NCI-H446 (cell line): ENCODE measurements at regions not wholly inside any gene's neighbourhood (a gene's known extent, or its start where the extent isn't known, plus 50 kb on each side); places are given as distances from the start of the nearest gene placed in this dataset.

Source experiments
- DNase-seq, 2 experiments: peaks; one replicate each; lab custom pipeline; 2025; lab: John Stamatoyannopoulos, UW

GRCh38 chr1:22376546-22376945 is 75.1 kb upstream of the ZBTB40 start:
- no peak for DNase-seq

GRCh38 chr1:22376976-22377375 is 74.7 kb upstream of the ZBTB40 start:
- no peak for DNase-seq

DNA sequence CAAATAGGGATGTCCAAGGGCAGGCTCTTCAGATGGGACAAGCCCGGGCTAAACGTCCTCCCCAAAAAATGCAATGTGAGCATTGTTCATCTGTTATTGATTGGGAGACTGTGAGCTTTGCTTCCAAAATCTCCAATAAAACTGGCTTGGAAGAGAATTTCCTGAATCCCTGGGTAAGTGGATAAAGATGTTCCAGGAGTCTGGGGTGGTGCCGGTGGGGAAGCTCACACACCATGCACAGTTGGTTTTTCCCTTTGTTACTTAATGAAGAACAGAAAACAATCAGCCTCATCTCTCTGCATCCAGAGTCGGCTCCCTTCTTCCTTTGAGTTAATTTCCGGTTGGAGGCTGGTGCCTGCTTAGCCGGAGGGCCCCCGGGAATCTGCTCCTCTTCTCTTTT is 72.1 kb upstream of the ZBTB40 start:
- DNase-seq = no peak

- no peak for DNase-seq
These were observed 71.4 kb upstream of the ZBTB40 start for GRCh38 chr1:22380024-22380785.

DNA sequence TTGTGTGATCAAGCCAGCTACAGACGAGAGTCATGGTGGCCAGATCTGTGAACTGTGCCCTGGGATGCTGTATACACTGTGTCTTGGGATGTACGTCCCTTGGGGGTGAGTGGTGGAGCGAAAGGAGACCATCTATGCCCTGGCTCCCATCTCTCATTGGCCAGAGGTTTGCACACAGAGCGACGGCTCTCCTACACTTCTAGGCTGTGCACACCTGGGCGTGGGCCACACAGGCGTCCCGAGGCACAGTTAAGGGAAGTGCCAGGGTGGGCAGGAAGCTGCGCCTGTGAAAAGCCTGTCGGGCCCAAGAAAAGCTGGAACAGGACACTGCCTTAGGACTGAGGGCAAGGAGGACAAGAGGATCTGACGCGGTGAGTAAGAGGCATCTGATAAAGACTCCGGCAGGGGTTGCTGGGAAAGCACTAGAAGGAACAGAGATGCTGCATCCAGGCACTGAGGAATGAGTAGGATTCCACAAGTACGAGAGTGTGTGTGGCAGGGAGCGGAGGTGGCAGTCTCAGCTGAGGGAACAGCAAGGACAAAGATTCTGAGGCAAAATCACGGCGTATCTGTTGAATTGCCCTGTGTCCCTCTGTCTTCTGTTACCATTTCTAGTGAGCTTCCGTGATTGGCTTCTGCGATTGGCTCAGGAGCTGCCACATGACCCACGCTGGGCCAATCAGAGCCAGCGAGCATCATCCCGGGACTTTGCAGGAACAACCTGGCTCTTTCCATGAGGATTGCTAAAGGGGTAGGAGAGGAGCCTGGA is 67.9 kb upstream of the ZBTB40 start:
- DNase-seq = no peak

DNA sequence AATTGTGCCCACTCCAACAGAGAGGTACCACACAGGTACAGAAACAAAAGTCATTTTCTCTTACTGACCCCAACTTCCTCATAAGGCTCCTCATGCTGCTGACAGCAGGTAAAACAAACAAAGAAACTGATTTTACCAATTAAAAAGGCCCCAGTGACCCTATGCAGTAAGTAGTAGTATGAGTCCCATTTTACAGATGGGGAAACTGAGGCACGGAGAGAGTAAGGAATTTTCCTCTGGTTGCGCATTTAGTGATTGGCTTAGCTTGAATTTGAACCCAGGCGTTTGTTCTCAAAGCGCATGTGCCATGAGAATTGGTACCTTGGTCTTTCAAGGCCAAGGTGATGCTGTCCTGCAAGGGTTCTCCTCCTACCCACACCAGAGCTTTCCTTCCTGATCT is 66.1 kb upstream of the ZBTB40 start:
- DNase-seq = no peak

- no peak for DNase-seq
These were observed 64.9 kb upstream of the ZBTB40 start for GRCh38 chr1:22386774-22387173.

DNA sequence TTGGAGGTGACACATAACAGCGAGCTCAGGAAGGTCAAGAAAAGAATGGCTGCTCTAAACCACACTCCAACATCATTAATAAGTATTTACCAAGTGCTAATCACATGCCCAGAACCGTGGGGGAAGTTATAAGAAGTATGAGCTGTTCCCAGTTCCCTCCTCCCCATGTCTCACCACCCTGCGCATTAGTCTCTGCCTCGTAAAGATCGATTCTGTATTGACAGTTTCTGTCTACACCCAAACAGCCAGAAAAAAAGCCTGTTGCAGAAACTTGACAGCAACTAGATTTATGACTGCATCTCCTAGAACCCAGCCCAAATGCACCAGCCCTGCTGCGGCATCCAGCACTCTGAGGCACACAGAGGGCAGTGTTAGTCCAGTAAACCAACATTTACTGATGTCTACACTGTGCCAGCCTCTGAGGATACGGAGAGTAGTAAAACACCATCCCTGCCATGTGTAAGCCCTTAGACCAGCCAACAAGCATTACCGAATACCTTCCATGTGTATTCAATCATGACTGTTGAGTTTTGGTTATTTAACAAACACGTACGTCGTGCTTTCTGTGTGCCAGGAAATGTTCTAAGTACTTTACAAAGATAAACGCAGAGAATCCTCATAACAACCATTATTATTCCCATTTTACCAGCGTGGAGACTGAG is 63.6 kb upstream of the ZBTB40 start:
- DNase-seq = no peak

DNA sequence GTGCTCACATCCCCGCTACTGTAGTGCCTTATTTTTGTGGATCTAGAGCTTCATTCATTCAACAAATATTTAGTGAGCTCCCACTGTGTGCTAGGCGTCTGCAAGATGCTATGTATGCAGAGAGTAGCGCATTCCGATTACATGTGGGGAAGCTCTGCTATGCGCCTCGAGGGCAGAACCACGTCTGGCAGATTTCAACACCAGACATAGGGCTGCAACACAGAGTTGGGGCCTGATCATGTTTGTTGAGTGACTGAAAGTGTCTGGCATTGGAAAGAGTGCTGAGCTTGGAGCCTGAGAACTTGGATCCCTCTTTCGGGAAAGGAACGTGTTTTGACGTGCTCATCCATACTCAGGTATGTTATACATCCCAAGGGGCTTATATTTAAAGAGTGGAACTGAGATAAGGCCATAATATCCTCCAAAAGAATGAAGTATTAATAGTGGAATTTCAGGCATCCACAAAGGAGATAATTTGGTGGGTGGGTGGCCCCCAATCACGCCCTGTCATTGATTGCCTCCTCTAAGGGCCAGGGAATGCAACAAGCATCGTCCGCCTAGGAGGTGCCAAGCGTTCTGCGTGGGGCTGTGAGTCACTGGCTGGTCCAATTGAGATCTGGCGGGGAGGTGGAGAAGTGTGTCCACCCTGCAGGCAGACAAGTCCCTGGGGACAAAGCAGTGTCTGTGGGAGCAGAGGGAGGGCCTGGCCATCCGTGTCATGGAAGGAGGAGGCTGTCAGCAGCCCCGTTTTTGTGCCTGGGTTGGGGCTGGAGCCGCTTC is 62.8 kb upstream of the ZBTB40 start:
- DNase-seq = no peak

DNA sequence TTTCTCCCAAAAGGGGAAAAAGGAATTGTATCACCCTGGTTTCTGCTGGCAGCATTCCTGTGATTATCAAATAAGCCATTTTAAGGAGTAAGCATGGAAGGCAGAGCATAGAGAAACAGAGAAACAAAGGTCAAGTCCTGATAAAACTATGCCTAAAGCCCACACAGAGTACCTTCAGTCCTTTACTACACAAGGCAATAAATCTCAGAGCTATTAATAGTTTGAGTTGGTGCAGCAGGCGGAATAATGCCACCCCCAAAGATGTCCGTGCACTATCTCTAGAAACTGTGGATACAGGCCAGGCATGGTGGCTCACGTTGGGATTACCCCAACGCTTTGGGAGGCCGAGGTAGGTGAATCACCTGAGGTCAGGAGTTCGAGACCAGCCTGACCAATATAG is 58.1 kb upstream of the ZBTB40 start:
- no peak for DNase-seq

DNA sequence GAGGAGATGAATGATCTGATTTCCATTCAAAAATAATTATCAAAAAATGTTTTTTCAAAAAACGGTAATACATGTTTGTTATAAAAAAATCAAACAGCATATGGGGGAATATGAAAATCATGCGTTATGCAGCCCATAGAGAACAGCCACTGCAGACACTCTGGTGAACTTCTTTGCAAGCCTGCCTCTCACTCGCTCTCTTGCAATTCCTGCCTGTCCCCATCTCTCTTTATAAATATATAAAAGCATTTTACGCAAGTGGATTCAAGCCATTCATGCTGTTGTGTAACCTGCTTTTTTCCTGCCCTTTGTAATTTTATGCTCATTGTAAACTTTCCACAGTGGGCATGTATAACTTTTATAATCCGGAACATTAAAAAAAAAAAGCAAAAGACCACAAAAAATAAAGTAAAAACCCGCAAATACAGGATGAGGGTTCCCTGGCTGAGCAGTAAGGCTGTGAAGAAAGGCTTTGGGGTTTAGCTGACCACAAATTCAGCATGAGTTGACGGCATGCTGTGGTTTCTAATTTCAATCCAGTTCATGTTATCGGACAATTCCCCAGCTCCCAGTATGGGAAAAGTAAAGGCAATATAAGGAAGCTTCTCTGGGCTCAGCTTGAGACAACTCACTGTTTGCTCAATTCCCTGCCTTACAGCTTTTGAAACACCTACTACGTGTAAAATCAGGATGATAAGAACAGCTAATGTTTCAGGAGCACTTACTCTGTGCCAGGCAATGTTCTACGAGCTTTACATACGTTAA is 52.8 kb upstream of the ZBTB40 start:
- no peak for DNase-seq

DNA sequence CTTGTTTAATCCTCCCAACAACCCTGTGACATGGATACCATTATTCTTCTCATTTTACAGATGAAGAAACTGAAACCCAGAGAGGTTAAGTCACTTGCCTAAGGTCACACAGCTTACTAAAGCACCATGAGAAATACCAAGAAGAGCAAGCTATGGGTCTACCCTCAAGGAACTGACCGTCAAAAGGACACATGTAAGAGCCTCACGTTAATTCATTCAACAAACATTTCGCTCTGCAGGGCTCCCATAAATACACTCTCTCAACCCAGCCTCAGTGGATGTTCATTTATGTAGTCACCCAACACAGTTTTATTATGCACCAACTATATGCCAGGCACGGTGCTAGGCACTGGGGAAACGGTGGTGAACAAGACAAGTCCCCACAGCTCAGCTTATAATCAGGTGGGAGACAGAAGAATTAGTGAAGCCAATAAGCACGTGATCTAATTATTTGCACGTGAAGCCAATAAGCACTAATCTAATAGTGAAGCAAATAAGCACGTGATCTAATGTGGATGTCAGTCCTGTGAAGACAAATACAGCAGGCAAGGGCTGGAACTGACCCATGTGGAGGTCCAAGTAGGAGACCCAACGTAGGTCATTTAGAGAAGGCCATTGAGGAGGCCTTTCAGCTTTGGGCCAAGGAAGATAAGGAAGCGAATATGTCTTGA is 52.1 kb upstream of the ZBTB40 start:
- DNase-seq = no peak
